Activated CD4-positive, alpha-beta T cell treated with anti-CD3 and anti-CD28 coated beads for 36 hours (primary cell): ENCODE measurements at regions not wholly inside any gene's neighbourhood (a gene's known extent, or its start where the extent isn't known, plus 50 kb on each side); places are given as distances from the start of the nearest gene placed in this dataset.
"Not testable (repeated sequence)": the region's sequence is repeated elsewhere in the genome, so short reads cannot be mapped to it uniquely, and the experiment has no call there.

Source experiments
- ATAC-seq: fragments of 200-7000 bp; cut with Tn5 transposase; one replicate; pipeline ENCODE4 v1.10.0; 2021; ENCODE audit warnings: mild to moderate bottlenecking, moderate library complexity
- CTCF ChIA-PET: fragments of 350-600 bp; sonication (Branson Sonifier 250); formaldehyde crosslinking; loops from one replicate; lab custom pipeline; 2021; ENCODE audit warnings: antibody characterized with exemption; lab: Charles Lee
- POLR2A ChIA-PET: fragments of 350-600 bp; sonication (Branson Sonifier 250); formaldehyde crosslinking; loops from one replicate; lab custom pipeline; 2021; ENCODE audit warnings: antibody characterized with exemption, inconsistent platforms; lab: Charles Lee
- DNase-seq: peaks from one replicate; pipeline ENCODE4 v3.0.0-alpha.2; 2020
- H3K27ac Mint-ChIP-seq: one replicate; pipeline ENCODE4 v1.8.0; 2021; ENCODE audit warnings: mixed read lengths
- H3K27me3 Mint-ChIP-seq: one replicate; pipeline ENCODE4 v1.8.0; 2021; ENCODE audit warnings: mixed read lengths
- H3K36me3 Mint-ChIP-seq: one replicate; pipeline ENCODE4 v1.8.0; 2021; ENCODE audit warnings: low read depth, mixed read lengths
- H3K4me1 Mint-ChIP-seq: one replicate; pipeline ENCODE4 v1.8.0; 2021; ENCODE audit warnings: mixed read lengths
- H3K4me3 Mint-ChIP-seq: one replicate; pipeline ENCODE4 v1.8.0; 2021; ENCODE audit warnings: mild to moderate bottlenecking, moderate library complexity, mixed read lengths
- H3K9me3 Mint-ChIP-seq: one replicate; pipeline ENCODE4 v1.8.0; 2021; ENCODE audit warnings: low read depth, mixed read lengths
- intact Hi-C, 2 experiments: fragments of 100-400 bp; cut with DNase I in 1 of 2; cut with micrococcal nuclease in 1 of 2; formaldehyde crosslinking; loops; one replicate each; pipeline versions ENCODE4 v1.14.2 to v1.15.1; 2022 to 2024; cut with DNase I, micrococcal nuclease

DNA sequence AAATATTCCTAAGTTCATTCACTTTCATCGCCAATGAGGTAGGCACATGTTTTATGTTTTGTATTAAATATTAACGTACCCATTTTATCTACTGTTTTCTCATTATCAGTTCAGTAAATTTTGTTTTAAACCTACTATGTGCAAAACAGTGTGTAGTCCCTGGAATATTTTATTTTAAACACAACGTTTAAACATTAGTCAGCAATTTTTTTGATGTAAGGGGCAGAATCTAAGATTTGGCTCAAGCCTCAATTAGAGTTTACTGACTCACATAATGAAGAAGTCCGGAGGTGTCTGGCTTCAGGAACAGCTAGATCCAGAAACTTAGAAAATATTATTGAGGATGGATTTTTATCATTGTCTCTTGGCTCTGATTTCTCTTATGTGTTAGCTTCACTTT is 267.5 kb downstream of the C12orf75 start:
- intact Hi-C loops: no loop called here
- CTCF ChIA-PET: no interaction called here
- DNase-seq: no peak
- POLR2A ChIA-PET: no interaction called here
- Mint-ChIP-seq H3K27me3 (peaks cover 11% of the 10 kb centered on the region), H3K4me1 (peaks cover 2% of the 10 kb centered on the region), H3K27ac (no peak overlapping the region), H3K9me3 (no peaks in the 10 kb centered on the region), H3K36me3 (no peaks in the 10 kb centered on the region), H3K4me3 (no peak overlapping the region)
- no peak for ATAC-seq

DNA sequence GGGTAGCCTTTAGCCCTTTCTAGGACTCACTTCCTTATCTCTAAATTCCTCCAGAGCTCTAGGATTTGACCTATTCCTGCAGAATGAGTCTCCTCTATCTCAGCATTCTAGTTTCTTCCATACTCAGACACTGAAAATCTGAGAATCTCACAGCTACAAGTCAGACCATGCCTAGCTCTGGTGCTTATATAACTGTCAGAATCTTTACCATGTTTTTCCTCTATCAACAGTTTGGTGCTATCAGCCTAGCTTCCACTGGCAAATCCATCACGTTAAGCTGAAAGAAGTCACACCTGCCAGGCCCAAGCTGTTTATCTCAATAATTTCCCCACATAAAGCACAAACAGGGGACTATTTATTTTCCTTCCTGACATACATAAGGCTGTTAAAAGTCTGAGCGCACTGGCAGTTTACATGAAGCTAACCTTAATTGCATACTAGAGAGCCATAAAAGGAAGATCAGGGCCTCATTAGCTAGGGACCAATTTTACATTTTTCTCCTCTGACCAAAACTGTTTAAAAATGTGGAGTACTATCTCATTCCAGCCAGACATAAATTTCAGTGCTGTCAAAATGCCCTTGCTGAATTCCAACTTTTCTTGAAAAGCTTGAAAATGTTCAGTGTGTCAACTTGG is 270.5 kb downstream of the C12orf75 start:
- peaks cover 7% of the 10 kb centered on the region for H3K27me3 Mint-ChIP-seq
- H3K4me1 Mint-ChIP-seq: peaks cover 2% of the 10 kb centered on the region
- no peak overlapping the region for H3K4me3 Mint-ChIP-seq
- DNase-seq (no peak), ATAC-seq (no peak)
- ChIA-PET CTCF (interaction anchor here (0.5 kb wide), 1 partner anchor 1140 kb away, joined by 3 read pairs; no protein-coding TSS in a partner anchor), POLR2A (no interaction called here)
- H3K27ac Mint-ChIP-seq: no peak overlapping the region
- no peaks in the 10 kb centered on the region for H3K9me3 Mint-ChIP-seq
- H3K36me3 Mint-ChIP-seq: no peaks in the 10 kb centered on the region
- intact Hi-C loops: no loop called here

DNA sequence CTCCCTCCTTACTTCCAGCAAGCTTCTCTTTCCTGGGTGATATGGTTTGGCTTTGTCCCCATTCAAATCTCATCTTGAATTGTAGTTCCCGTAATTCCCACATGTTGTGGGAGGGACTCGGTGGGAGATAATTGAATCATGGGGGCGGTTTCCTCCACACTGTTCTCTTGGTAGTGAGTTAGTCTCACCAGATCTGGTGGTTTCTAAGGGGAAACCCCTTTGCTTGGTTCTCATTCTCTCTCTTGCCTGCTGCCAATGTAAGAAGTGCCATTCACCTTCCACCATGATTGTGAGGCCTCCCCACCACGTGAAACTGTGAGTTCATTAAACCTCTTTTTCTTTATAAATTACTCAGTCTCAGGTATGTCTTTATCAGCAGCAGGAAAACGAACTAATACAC is 271.8 kb downstream of the C12orf75 start:
- H3K36me3 Mint-ChIP-seq, H3K9me3 Mint-ChIP-seq, H3K4me3 Mint-ChIP-seq, H3K27me3 Mint-ChIP-seq, H3K4me1 Mint-ChIP-seq, intact Hi-C loops, H3K27ac Mint-ChIP-seq: not testable (repeated sequence)
- peak; percentile 16 for DNase-seq
- ATAC-seq: peak; percentile 65
- ChIA-PET CTCF (interaction anchor here (0.6 kb wide), 1 partner anchor 119 kb away, joined by 4 read pairs; no protein-coding TSS in a partner anchor), POLR2A (interaction anchor here (0.6 kb wide), 1 partner anchor 21 kb away, joined by 3 read pairs; no protein-coding TSS in a partner anchor)

DNA sequence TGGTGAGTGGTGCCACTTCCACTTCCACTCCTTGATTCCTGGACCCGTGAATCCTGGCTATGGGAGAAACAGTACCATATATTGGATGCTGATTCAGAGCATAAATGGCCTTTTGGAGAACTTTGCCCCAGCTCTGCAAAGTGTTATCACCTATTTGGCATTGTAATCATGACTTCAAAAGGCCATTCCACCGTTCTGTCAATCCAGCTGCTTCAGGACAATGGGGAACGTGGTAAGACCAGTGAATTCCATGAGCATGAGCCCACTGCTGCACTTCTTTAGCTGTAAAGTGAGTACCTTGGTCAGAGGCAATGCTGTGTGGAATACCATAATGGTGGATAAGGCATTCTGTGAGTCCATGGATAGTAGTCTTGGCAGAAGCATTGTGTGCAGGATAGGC is 273.8 kb downstream of the C12orf75 start:
- DNase-seq, POLR2A ChIA-PET, H3K27ac Mint-ChIP-seq, H3K4me1 Mint-ChIP-seq, intact Hi-C loops, H3K36me3 Mint-ChIP-seq, H3K9me3 Mint-ChIP-seq, H3K4me3 Mint-ChIP-seq, H3K27me3 Mint-ChIP-seq, ATAC-seq, CTCF ChIA-PET: not testable (repeated sequence)

DNA sequence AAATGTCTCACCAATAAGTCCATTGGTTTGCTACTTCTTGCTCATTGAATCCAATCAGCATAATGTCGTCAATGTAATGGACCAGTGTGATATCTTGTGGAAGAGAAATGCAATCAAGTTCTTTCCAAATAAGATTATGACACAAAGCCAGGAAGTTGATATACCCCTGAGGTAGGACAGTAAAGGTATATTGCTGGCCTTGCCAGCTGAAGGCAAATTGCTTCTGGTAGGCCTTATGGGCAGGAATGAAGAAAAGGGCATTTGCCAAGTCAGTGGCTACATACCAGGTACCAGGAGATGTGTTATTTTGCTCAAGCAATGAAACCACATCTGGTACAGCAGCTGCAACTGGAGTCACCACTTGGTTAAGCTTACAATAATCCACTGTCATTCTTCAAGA is 276.1 kb downstream of the C12orf75 start:
- ATAC-seq, H3K9me3 Mint-ChIP-seq, intact Hi-C loops, H3K27ac Mint-ChIP-seq, H3K27me3 Mint-ChIP-seq, H3K4me1 Mint-ChIP-seq, DNase-seq, CTCF ChIA-PET, H3K36me3 Mint-ChIP-seq, POLR2A ChIA-PET, H3K4me3 Mint-ChIP-seq: not testable (repeated sequence)

GRCh38 chr12:105609001-105609400 is 278.5 kb downstream of the C12orf75 start:
- H3K9me3 Mint-ChIP-seq, H3K4me3 Mint-ChIP-seq, H3K27ac Mint-ChIP-seq, H3K4me1 Mint-ChIP-seq, DNase-seq, CTCF ChIA-PET, H3K36me3 Mint-ChIP-seq, intact Hi-C loops, H3K27me3 Mint-ChIP-seq, POLR2A ChIA-PET, ATAC-seq: not testable (repeated sequence)

GRCh38 chr12:105610459-105610858 is 280.0 kb downstream of the C12orf75 start:
- CTCF ChIA-PET: no interaction called here
- intact Hi-C loops: no loop called here
- Mint-ChIP-seq H3K36me3 (no peaks in the 10 kb centered on the region), H3K4me1 (no peaks in the 10 kb centered on the region), H3K4me3 (no peak overlapping the region), H3K27me3 (peaks cover 3% of the 10 kb centered on the region), H3K9me3 (no peaks in the 10 kb centered on the region), H3K27ac (no peak overlapping the region)
- no peak for ATAC-seq
- POLR2A ChIA-PET: no interaction called here
- DNase-seq: no peak

GRCh38 chr12:105611340-105611739 is 280.8 kb downstream of the C12orf75 start:
- CTCF ChIA-PET: interaction anchor here (1.4 kb wide), 1 partner anchor 23 kb away, joined by 4 read pairs; no protein-coding TSS in a partner anchor
- no peaks in the 10 kb centered on the region for H3K36me3 Mint-ChIP-seq
- H3K4me3 Mint-ChIP-seq: no peak overlapping the region
- H3K9me3 Mint-ChIP-seq: no peaks in the 10 kb centered on the region
- no peak overlapping the region for H3K27ac Mint-ChIP-seq
- DNase-seq (no peak), ATAC-seq (no peak)
- intact Hi-C loops: no loop called here
- H3K27me3 Mint-ChIP-seq: peaks cover 3% of the 10 kb centered on the region
- H3K4me1 Mint-ChIP-seq: no peaks in the 10 kb centered on the region
- POLR2A ChIA-PET: interaction anchor here (0.6 kb wide), 1 partner anchor 518 kb away, joined by 5 read pairs; no protein-coding TSS in a partner anchor

DNA sequence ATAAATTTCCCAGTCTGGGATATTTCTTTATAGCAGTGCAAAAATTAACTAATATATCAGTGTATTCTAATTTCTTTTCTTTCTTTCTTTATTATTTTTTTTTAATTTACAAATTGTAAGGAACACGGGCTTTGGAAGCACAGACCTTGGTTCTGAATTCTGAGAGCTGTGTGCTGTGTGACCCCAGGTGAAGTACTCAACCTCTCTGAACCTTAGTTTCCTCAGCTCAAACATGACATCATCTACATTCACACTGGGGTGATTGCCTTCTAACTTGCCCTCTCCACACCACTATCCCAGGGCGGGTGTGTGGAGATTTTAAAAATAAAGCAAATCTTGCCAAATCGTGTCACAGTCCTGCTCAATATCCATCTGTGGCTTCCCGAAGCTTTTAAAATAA is 282.8 kb downstream of the C12orf75 start:
- Mint-ChIP-seq H3K9me3 (no peaks in the 10 kb centered on the region), H3K36me3 (no peaks in the 10 kb centered on the region), H3K4me1 (no peaks in the 10 kb centered on the region), H3K4me3 (no peak overlapping the region), H3K27ac (no peak overlapping the region), H3K27me3 (peaks cover 3% of the 10 kb centered on the region)
- intact Hi-C loops: no loop called here
- DNase-seq (no peak), ATAC-seq (no peak)
- ChIA-PET CTCF (no interaction called here), POLR2A (no interaction called here)

DNA sequence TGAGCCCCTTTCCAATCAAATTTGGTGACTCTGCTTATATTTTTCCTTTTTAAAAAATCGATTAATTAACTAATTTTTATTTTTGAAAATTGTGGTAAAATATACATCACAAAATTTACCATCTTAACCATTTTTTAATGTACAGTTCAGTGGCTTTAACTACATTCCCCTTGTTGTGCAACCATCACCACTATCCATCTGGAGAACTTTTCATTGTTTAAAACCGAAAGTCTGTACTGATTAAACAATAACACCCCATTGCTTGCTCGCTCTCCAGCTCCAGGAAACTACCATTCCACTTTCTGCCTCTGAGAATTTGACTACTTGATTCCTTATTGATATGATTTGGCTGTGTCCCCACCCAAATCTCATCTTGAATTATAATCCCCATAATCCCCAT is 283.4 kb downstream of the C12orf75 start:
- H3K27me3 Mint-ChIP-seq: peaks cover 3% of the 10 kb centered on the region
- CTCF ChIA-PET: no interaction called here
- intact Hi-C loops: no loop called here
- no peaks in the 10 kb centered on the region for H3K36me3 Mint-ChIP-seq
- H3K9me3 Mint-ChIP-seq: no peaks in the 10 kb centered on the region
- no peak for DNase-seq
- POLR2A ChIA-PET: no interaction called here
- ATAC-seq: no peak
- H3K27ac Mint-ChIP-seq: no peak overlapping the region
- H3K4me1 Mint-ChIP-seq: no peaks in the 10 kb centered on the region
- no peak overlapping the region for H3K4me3 Mint-ChIP-seq

GRCh38 chr12:105616971-105617540 is 286.6 kb downstream of the C12orf75 start:
- Mint-ChIP-seq H3K4me1 (no peaks in the 10 kb centered on the region), H3K27ac (no peak overlapping the region), H3K27me3 (no peaks in the 10 kb centered on the region), H3K36me3 (no peaks in the 10 kb centered on the region), H3K4me3 (no peak overlapping the region), H3K9me3 (no peaks in the 10 kb centered on the region)
- DNase-seq (no peak), ATAC-seq (no peak)
- ChIA-PET POLR2A (no interaction called here), CTCF (interaction anchor here (1.1 kb wide), 1 partner anchor 134 kb away, joined by 3 read pairs; no protein-coding TSS in a partner anchor)
- intact Hi-C loops: no loop called here

GRCh38 chr12:105622220-105622619 is 291.7 kb downstream of the C12orf75 start:
- H3K27me3 Mint-ChIP-seq: peaks cover 4% of the 10 kb centered on the region
- DNase-seq (no peak), ATAC-seq (no peak)
- no peak overlapping the region for H3K4me3 Mint-ChIP-seq
- intact Hi-C loops: no loop called here
- H3K27ac Mint-ChIP-seq: no peak overlapping the region
- no peaks in the 10 kb centered on the region for H3K36me3 Mint-ChIP-seq
- POLR2A ChIA-PET: no interaction called here
- CTCF ChIA-PET: no interaction called here
- H3K4me1 Mint-ChIP-seq: no peaks in the 10 kb centered on the region
- no peaks in the 10 kb centered on the region for H3K9me3 Mint-ChIP-seq
